ENCODE measurements at regions not wholly inside any gene's neighbourhood (a gene's known extent, or its start where the extent isn't known, plus 50 kb on each side); places are given as distances from the start of the nearest gene placed in this dataset.

- Mint-ChIP-seq H3K9me3 (no peaks in the 10 kb centered on the region), H3K36me3 (no peaks in the 10 kb centered on the region), H3K27me3 (ENCODE audit: low read depth) (no peaks in the 10 kb centered on the region), H3K4me1 (peaks cover 21% of the 10 kb centered on the region), H3K4me3 (no peak overlapping the region), H3K27ac (no peak overlapping the region)
- no peak for DNase-seq (ENCODE audit: low spot score in 2 of 2, unreplicated experiment in 2 of 2)
- TF ChIP-seq, protein P1, sequence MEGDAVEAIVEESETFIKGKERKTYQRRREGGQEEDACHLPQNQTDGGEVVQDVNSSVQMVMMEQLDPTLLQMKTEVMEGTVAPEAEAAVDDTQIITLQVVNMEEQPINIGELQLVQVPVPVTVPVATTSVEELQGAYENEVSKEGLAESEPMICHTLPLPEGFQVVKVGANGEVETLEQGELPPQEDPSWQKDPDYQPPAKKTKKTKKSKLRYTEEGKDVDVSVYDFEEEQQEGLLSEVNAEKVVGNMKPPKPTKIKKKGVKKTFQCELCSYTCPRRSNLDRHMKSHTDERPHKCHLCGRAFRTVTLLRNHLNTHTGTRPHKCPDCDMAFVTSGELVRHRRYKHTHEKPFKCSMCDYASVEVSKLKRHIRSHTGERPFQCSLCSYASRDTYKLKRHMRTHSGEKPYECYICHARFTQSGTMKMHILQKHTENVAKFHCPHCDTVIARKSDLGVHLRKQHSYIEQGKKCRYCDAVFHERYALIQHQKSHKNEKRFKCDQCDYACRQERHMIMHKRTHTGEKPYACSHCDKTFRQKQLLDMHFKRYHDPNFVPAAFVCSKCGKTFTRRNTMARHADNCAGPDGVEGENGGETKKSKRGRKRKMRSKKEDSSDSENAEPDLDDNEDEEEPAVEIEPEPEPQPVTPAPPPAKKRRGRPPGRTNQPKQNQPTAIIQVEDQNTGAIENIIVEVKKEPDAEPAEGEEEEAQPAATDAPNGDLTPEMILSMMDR (IDR thresholded peaks at IDR 0.05; ENCODE audit: unreplicated experiment), result no peak
These were observed 411.2 kb upstream of the KLF6 start for GRCh38 chr10:4196183-4196582.

GRCh38 chr10:4195213-4195612 is 410.2 kb upstream of the KLF6 start:
- Mint-ChIP-seq H3K27ac (no peak overlapping the region), H3K9me3 (no peaks in the 10 kb centered on the region), H3K4me3 (no peak overlapping the region), H3K27me3 (ENCODE audit: low read depth) (no peaks in the 10 kb centered on the region), H3K4me1 (peaks cover 25% of the 10 kb centered on the region), H3K36me3 (no peaks in the 10 kb centered on the region)
- TF ChIP-seq, protein P1 (IDR thresholded peaks at IDR 0.05; ENCODE audit: unreplicated experiment), result no peak
- no peak for DNase-seq (ENCODE audit: low spot score in 2 of 2, unreplicated experiment in 2 of 2)

GRCh38 chr10:4194231-4194630 is 409.2 kb upstream of the KLF6 start:
- H3K4me3 Mint-ChIP-seq, result no peak overlapping the region
- H3K27me3 Mint-ChIP-seq (ENCODE audit: low read depth), result no peaks in the 10 kb centered on the region
- H3K4me1 Mint-ChIP-seq, result peaks cover 23% of the 10 kb centered on the region
- no peaks in the 10 kb centered on the region for H3K36me3 Mint-ChIP-seq
- no peak for DNase-seq (ENCODE audit: low spot score in 2 of 2, unreplicated experiment in 2 of 2)
- H3K9me3 Mint-ChIP-seq, result no peaks in the 10 kb centered on the region
- TF ChIP-seq, protein P1 (IDR thresholded peaks at IDR 0.05; ENCODE audit: unreplicated experiment), result no peak
- H3K27ac Mint-ChIP-seq, result no peak overlapping the region

GRCh38 chr10:4191894-4192293 is 406.9 kb upstream of the KLF6 start:
- TF ChIP-seq, protein P1 (IDR thresholded peaks at IDR 0.05; ENCODE audit: unreplicated experiment), result no peak

DNA sequence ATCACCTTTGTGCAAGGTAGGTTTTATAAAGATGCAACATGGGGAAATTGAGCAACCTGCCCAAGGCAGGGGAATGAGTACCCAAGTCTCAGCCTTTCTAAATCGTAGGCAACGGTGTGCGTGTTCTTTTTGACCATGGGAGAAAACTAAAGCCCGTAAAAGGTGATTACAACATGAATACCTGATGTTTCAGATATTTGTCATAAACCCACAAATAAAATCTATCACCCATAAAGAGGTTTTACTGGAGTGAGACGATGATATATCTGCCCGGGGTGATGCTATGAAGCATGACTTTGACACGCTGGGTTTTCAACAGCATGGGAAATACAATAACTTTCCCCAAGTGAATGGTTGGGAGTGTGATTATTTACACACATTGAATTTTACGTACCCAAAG is 406.3 kb upstream of the KLF6 start:
- TF ChIP-seq, protein P1 (IDR thresholded peaks at IDR 0.05; ENCODE audit: unreplicated experiment), result no peak
- peaks cover 4% of the 10 kb centered on the region for H3K4me1 Mint-ChIP-seq
- no peak overlapping the region for H3K4me3 Mint-ChIP-seq
- no peak for DNase-seq (ENCODE audit: low spot score in 2 of 2, unreplicated experiment in 2 of 2)
- H3K9me3 Mint-ChIP-seq, result no peaks in the 10 kb centered on the region
- H3K27ac Mint-ChIP-seq, result no peak overlapping the region
- no peaks in the 10 kb centered on the region for H3K27me3 Mint-ChIP-seq (ENCODE audit: low read depth)
- H3K36me3 Mint-ChIP-seq, result no peaks in the 10 kb centered on the region

More at GRCh38 chr10:4191894-4192293, 406.9 kb upstream of the KLF6 start:
- Mint-ChIP-seq H3K27me3 (ENCODE audit: low read depth) (no peaks in the 10 kb centered on the region), H3K4me3 (no peak overlapping the region), H3K36me3 (no peaks in the 10 kb centered on the region), H3K9me3 (no peaks in the 10 kb centered on the region), H3K4me1 (peaks cover 7% of the 10 kb centered on the region), H3K27ac (no peak overlapping the region)
- no peak for DNase-seq (ENCODE audit: low spot score in 2 of 2, unreplicated experiment in 2 of 2)

GRCh38 chr10:4190876-4191275 is 405.9 kb upstream of the KLF6 start:
- Mint-ChIP-seq H3K36me3 (no peaks in the 10 kb centered on the region), H3K27ac (no peak overlapping the region), H3K27me3 (ENCODE audit: low read depth) (no peaks in the 10 kb centered on the region), H3K4me3 (no peak overlapping the region), H3K4me1 (peaks cover 4% of the 10 kb centered on the region), H3K9me3 (no peaks in the 10 kb centered on the region)
- TF ChIP-seq, protein P1 (IDR thresholded peaks at IDR 0.05; ENCODE audit: unreplicated experiment), result no peak
- DNase-seq (ENCODE audit: low spot score in 2 of 2, unreplicated experiment in 2 of 2), result no peak
